K562 (cell line): ENCODE measurements at regions not wholly inside any gene's neighbourhood (a gene's known extent, or its start where the extent isn't known, plus 50 kb on each side); places are given as distances from the start of the nearest gene placed in this dataset.

Source experiments
- ATAC-seq: fragments of 200-7000 bp; cut with Tn5 transposase; 3 replicates; pipeline ENCODE4 v1.9.1; 2020; ENCODE audit warnings: moderate library complexity
- BruUV-seq: library from RNA; stranded (reverse); fragments of 400-500 nt; replicated peaks from 2 replicates; lab custom pipeline; 2021; lab: Mats Ljungman, UMichigan
- CTCF ChIA-PET: fragments of 300-600 bp; formaldehyde crosslinking; extraction: SDS; loops from one replicate; lab custom pipeline; 2021; ENCODE audit warnings: low intra/inter-chr PET ratio; lab: Yijun Ruan, JAX
- POLR2A ChIA-PET: fragments of 300-600, 350-650 bp; sonication (Branson Sonifier 250); formaldehyde crosslinking; extraction: SDS; loops from one replicate; lab custom pipeline; 2021; ENCODE audit warnings: antibody characterized with exemption, inconsistent platforms; lab: Yijun Ruan, JAX
- DNase-seq, 4 experiments: peaks; one replicate each; pipeline versions ENCODE4 v3.0.0 to v3.0.0-alpha.2; 2011 to 2018; ENCODE audit warnings: low spot score in 3 of 4, mixed read lengths in 3 of 4; ENCODE audit errors: extremely low read depth in 1 of 4
- FAIRE-seq: peaks from 2 replicates; lab custom pipeline; 2011; peaks lifted over from hg19 to GRCh38; lab: Jason Lieb, UNC
- H2AFZ ChIP-seq: 2 replicates; pipeline ENCODE4 v1.6.0; 2011; ENCODE audit warnings: low read depth, low read length, control low read depth, inconsistent platforms
- H3K27ac ChIP-seq: fragments of 200-600 bp; 3 replicates; pipeline ENCODE4 v1.8.0; 2011; ENCODE audit warnings: low read depth, mild to moderate bottlenecking, control low read depth, inconsistent platforms, low read length, moderate library complexity, mixed read lengths; ENCODE audit errors: extremely low read depth
- H3K27me3 ChIP-seq, 2 experiments: fragments of 300-600 bp in 1 of 2; 2 replicates in 1 of 2; 3 replicates in 1 of 2; pipeline versions ENCODE4 v1.6.0 to v1.8.0; 2011; ENCODE audit warnings: inconsistent platforms in 2 of 2, low read length in 2 of 2, mild to moderate bottlenecking in 1 of 2, mixed read lengths in 1 of 2, moderate library complexity in 1 of 2; ENCODE audit not compliant: control insufficient read depth in 2 of 2, insufficient read depth in 2 of 2
- H3K36me3 ChIP-seq: fragments of 300-600 bp; 3 replicates; pipeline ENCODE4 v1.8.0; 2011; ENCODE audit warnings: mild to moderate bottlenecking, low read length, inconsistent platforms; ENCODE audit not compliant: control insufficient read depth, insufficient read depth
- H3K4me1 ChIP-seq, 2 experiments: fragments of 200-600 bp in 1 of 2; replicated peaks in 1 of 2; 2 replicates in 1 of 2; 3 replicates in 1 of 2; pipeline versions ENCODE4 v1.5.1 to v1.8.0; 2011; ENCODE audit warnings: inconsistent platforms in 2 of 2, low read length in 2 of 2, mild to moderate bottlenecking in 1 of 2, mixed read lengths in 1 of 2, moderate library complexity in 1 of 2; ENCODE audit not compliant: control insufficient read depth in 2 of 2, insufficient read depth in 2 of 2
- H3K4me2 ChIP-seq: 2 replicates; pipeline ENCODE4 v1.6.1; 2011; ENCODE audit warnings: low read length, control low read depth, inconsistent platforms, mixed read lengths; ENCODE audit not compliant: insufficient read depth
- H3K4me3 ChIP-seq: fragments of 200-600 bp; sonication (generic), shearing (Covaris generic); 2 replicates; pipeline ENCODE4 v1.5.1; 2016; ENCODE audit warnings: control low read depth, inconsistent platforms
- H3K79me2 ChIP-seq: fragments of 200-600 bp; 3 replicates; pipeline ENCODE4 v1.8.0; 2011; ENCODE audit warnings: low read length, inconsistent platforms; ENCODE audit not compliant: control insufficient read depth, insufficient read depth
- H3K9ac ChIP-seq, 2 experiments: 2 replicates each; pipeline versions ENCODE4 v1.6.0 to v1.6.1; 2011; ENCODE audit warnings: low read depth in 2 of 2, low read length in 2 of 2, control low read depth in 1 of 2, inconsistent platforms in 1 of 2, mild to moderate bottlenecking in 1 of 2, mixed read lengths in 1 of 2; ENCODE audit not compliant: insufficient read depth in 1 of 2
- H3K9me1 ChIP-seq: one replicate; pipeline ENCODE4 v1.6.0; 2011; ENCODE audit warnings: inconsistent platforms, mild to moderate bottlenecking, low read length, moderate library complexity; ENCODE audit not compliant: control insufficient read depth, insufficient read depth
- H3K9me3 ChIP-seq: replicated peaks from 2 replicates; pipeline ENCODE4 v1.5.1; 2011; ENCODE audit warnings: low read depth, low read length, inconsistent platforms; ENCODE audit not compliant: control insufficient read depth, insufficient read depth
- H4K20me1 ChIP-seq: replicated peaks from 2 replicates; pipeline ENCODE4 v1.6.1; 2011; ENCODE audit warnings: low read length, inconsistent platforms, mixed read lengths; ENCODE audit not compliant: control insufficient read depth, insufficient read depth
- FUS ChIP-seq: fragments of 200-400 bp; formaldehyde crosslinking; optimal IDR thresholded peaks from 2 replicates; pipeline ENCODE3; 2017; ENCODE audit warnings: low read depth, low read length
- NFATC3 ChIP-seq: fragments of 450-650 bp; IDR thresholded peaks from 2 replicates; pipeline ENCODE4 v1.6.1; 2017; ENCODE audit warnings: mild to moderate bottlenecking
- SFPQ ChIP-seq: fragments of 200-400 bp; formaldehyde crosslinking; IDR thresholded peaks from 2 replicates; pipeline ENCODE4 v1.6.1; 2017; ENCODE audit warnings: mild to moderate bottlenecking, low read depth, low read length, moderate library complexity
- ZNF699 ChIP-seq: fragments of 250-450 bp; sonication (Bioruptor Pico); IDR thresholded peaks from 2 replicates; pipeline ENCODE4 v1.8.0; 2021; ENCODE audit warnings: mild to moderate bottlenecking, moderate library complexity; ENCODE audit not compliant: insufficient replicate concordance
- WGBS: fragments of 100-300 bp; shearing (Covaris generic); methylation state at CpG from one replicate; pipeline ENCODE4 v1.1.6; 2016; ENCODE audit warnings: low coverage, mixed read lengths; ENCODE audit not compliant: insufficient coverage; ENCODE audit errors: missing lambda C conversion rate; 5-methylcytosine and 5-hydroxymethylcytosine counted together
- in situ Hi-C: fragments of 300-500 bp; cut with MboI; formaldehyde crosslinking; loops from 4 replicates; pipeline ENCODE4 v1.15.0; 2018; ENCODE audit warnings: inconsistent platforms, mixed read lengths
- intact Hi-C: fragments of 100-400 bp; cut with micrococcal nuclease; formaldehyde crosslinking; loops from 2 replicates; pipeline ENCODE4 v1.14.2; 2022
- TF ChIP-seq, protein P1 (sequence below), 2 experiments: IDR thresholded peaks in 1 of 2; conservative IDR thresholded peaks in 1 of 2; 2 replicates each; pipeline ENCODE4 v1.6.1; 2016; ENCODE audit warnings: low read depth in 2 of 2, mild to moderate bottlenecking in 1 of 2, missing compliant biosample characterization in 1 of 2, missing genetic modification characterization in 1 of 2, moderate library complexity in 1 of 2
- TF ChIP-seq, protein P2 (sequence below): fragments of 250-450 bp; sonication (Bioruptor Pico); IDR thresholded peaks from 2 replicates; pipeline ENCODE4 v1.4.0; 2020; ENCODE audit warnings: mild to moderate bottlenecking
- TF ChIP-seq, protein P3 (sequence below): fragments of 250-450 bp; sonication (Bioruptor Pico); IDR thresholded peaks from 2 replicates; pipeline ENCODE4 v1.4.0; 2020
- TF ChIP-seq, protein P4 (sequence below), 2 experiments: fragments of 450-650 bp; IDR thresholded peaks; 2 replicates each; pipeline ENCODE4 v1.6.1; 2016

DNA sequence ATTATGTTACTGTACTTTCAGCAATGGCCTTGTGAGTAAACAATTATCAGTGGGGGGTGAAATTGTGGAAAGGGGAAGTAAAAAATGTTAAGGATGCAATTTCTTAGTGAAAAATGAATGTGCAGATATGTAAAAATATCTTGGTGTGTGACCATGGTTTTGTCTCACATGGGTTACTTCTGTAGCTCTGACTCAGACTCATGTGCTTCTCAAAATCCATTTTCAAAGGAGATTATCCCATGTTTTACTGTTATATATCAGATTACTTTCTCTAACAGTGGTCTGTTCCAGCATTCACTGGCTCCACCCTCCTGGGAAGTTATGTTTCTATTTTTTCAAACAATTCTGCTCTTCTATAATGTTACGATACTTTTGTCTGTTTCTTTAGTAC is 298.2 kb upstream of the COL3A1 start:
- Histone ChIP-seq H3K4me1 (no peaks in the 10 kb centered on the region), H3K9me1 (no peaks in the 10 kb centered on the region), H2AFZ (no peak overlapping the region), H3K9ac (no peak overlapping the region), H3K4me3 (no peak overlapping the region), H3K4me2 (no peak overlapping the region), H3K79me2 (no peaks in the 10 kb centered on the region), H3K9me3 (no peaks in the 10 kb centered on the region), H3K36me3 (no peaks in the 10 kb centered on the region), H3K27ac (no peak overlapping the region), H4K20me1 (no peaks in the 10 kb centered on the region), H3K27me3 (no peaks in the 10 kb centered on the region)
- CTCF ChIA-PET, result no interaction called here
- ATAC-seq (no peak), FAIRE-seq (no peak), DNase-seq (no peak)
- BruUV-seq, result no TSS peak
- POLR2A ChIA-PET, result no interaction called here
- 0% methylated on average over 1 of the region's 1 CpG for WGBS
- intact Hi-C loops (no loop called here), in situ Hi-C loops (no loop called here)
- TF ChIP-seq ZNF699 (CRISPR knock-in tag) (no peak), NFATC3 (no peak), SFPQ (no peak), FUS (no peak)
- TF ChIP-seq, protein P1, sequence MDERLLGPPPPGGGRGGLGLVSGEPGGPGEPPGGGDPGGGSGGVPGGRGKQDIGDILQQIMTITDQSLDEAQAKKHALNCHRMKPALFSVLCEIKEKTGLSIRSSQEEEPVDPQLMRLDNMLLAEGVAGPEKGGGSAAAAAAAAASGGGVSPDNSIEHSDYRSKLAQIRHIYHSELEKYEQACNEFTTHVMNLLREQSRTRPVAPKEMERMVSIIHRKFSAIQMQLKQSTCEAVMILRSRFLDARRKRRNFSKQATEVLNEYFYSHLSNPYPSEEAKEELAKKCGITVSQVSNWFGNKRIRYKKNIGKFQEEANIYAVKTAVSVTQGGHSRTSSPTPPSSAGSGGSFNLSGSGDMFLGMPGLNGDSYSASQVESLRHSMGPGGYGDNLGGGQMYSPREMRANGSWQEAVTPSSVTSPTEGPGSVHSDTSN (CRISPR knock-in tag; IDR thresholded peaks at IDR 0.05; ENCODE audit: low read depth), result no peak
- TF ChIP-seq, protein P1 (tag; conservative IDR thresholded peaks at IDR 0.05; ENCODE audit: low read depth), result no peak
- TF ChIP-seq, protein P2, sequence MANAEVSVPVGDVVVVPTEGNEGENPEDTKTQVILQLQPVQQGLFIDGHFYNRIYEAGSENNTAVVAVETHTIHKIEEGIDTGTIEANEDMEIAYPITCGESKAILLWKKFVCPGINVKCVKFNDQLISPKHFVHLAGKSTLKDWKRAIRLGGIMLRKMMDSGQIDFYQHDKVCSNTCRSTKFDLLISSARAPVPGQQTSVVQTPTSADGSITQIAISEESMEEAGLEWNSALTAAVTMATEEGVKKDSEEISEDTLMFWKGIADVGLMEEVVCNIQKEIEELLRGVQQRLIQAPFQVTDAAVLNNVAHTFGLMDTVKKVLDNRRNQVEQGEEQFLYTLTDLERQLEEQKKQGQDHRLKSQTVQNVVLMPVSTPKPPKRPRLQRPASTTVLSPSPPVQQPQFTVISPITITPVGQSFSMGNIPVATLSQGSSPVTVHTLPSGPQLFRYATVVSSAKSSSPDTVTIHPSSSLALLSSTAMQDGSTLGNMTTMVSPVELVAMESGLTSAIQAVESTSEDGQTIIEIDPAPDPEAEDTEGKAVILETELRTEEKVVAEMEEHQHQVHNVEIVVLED (CRISPR knock-in tag), result no peak
- TF ChIP-seq, protein P3, sequence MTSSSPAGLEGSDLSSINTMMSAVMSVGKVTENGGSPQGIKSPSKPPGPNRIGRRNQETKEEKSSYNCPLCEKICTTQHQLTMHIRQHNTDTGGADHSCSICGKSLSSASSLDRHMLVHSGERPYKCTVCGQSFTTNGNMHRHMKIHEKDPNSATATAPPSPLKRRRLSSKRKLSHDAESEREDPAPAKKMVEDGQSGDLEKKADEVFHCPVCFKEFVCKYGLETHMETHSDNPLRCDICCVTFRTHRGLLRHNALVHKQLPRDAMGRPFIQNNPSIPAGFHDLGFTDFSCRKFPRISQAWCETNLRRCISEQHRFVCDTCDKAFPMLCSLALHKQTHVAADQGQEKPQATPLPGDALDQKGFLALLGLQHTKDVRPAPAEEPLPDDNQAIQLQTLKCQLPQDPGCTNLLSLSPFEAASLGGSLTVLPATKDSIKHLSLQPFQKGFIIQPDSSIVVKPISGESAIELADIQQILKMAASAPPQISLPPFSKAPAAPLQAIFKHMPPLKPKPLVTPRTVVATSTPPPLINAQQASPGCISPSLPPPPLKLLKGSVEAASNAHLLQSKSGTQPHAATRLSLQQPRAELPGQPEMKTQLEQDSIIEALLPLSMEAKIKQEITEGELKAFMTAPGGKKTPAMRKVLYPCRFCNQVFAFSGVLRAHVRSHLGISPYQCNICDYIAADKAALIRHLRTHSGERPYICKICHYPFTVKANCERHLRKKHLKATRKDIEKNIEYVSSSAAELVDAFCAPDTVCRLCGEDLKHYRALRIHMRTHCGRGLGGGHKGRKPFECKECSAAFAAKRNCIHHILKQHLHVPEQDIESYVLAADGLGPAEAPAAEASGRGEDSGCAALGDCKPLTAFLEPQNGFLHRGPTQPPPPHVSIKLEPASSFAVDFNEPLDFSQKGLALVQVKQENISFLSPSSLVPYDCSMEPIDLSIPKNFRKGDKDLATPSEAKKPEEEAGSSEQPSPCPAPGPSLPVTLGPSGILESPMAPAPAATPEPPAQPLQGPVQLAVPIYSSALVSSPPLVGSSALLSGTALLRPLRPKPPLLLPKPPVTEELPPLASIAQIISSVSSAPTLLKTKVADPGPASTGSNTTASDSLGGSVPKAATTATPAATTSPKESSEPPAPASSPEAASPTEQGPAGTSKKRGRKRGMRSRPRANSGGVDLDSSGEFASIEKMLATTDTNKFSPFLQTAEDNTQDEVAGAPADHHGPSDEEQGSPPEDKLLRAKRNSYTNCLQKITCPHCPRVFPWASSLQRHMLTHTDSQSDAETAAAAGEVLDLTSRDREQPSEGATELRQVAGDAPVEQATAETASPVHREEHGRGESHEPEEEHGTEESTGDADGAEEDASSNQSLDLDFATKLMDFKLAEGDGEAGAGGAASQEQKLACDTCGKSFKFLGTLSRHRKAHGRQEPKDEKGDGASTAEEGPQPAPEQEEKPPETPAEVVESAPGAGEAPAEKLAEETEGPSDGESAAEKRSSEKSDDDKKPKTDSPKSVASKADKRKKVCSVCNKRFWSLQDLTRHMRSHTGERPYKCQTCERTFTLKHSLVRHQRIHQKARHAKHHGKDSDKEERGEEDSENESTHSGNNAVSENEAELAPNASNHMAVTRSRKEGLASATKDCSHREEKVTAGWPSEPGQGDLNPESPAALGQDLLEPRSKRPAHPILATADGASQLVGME (CRISPR knock-in tag), result no peak
- TF ChIP-seq, protein P4, sequence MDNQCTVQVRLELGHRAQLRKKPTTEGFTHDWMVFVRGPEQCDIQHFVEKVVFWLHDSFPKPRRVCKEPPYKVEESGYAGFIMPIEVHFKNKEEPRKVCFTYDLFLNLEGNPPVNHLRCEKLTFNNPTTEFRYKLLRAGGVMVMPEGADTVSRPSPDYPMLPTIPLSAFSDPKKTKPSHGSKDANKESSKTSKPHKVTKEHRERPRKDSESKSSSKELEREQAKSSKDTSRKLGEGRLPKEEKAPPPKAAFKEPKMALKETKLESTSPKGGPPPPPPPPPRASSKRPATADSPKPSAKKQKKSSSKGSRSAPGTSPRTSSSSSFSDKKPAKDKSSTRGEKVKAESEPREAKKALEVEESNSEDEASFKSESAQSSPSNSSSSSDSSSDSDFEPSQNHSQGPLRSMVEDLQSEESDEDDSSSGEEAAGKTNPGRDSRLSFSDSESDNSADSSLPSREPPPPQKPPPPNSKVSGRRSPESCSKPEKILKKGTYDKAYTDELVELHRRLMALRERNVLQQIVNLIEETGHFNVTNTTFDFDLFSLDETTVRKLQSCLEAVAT (IDR thresholded peaks at IDR 0.05), result no peak
